SK-N-SH treated with all-trans-retinoic acid at 6 μM for 48 hours (cell line): ENCODE measurements at regions not wholly inside any gene's neighbourhood (a gene's known extent, or its start where the extent isn't known, plus 50 kb on each side); places are given as distances from the start of the nearest gene placed in this dataset.

Experiments
- ATAC-seq: fragments of 200-7000 bp; cut with Tn5 transposase; 3 replicates; pipeline ENCODE4 v1.9.1; 2020; ENCODE audit warnings: mild to moderate bottlenecking, moderate library complexity
- ARNTL ChIP-seq: fragments of 450-650 bp; formaldehyde crosslinking; IDR thresholded peaks from 2 replicates; pipeline ENCODE4 v1.5.0; 2020; ENCODE audit warnings: low read depth, mild to moderate bottlenecking, moderate library complexity, borderline replicate concordance
- BACH2 ChIP-seq: fragments of 250-450 bp; sonication (Bioruptor Pico); IDR thresholded peaks from 2 replicates; pipeline ENCODE4 v1.9.0; 2021; ENCODE audit warnings: mild to moderate bottlenecking, borderline replicate concordance
- CSDC2 ChIP-seq: fragments of 250-450 bp; sonication (Bioruptor Pico); IDR thresholded peaks from 2 replicates; pipeline ENCODE4 v1.5.0; 2020; ENCODE audit warnings: mild to moderate bottlenecking, moderate library complexity
- ESRRG ChIP-seq: fragments of 250-450 bp; sonication (Bioruptor Pico); IDR thresholded peaks from 2 replicates; pipeline ENCODE4 v1.6.1; 2021; ENCODE audit warnings: mild to moderate bottlenecking
- GLIS3 ChIP-seq: fragments of 250-450 bp; sonication (Bioruptor Pico); IDR thresholded peaks from 2 replicates; pipeline ENCODE4 v1.5.0; 2020; ENCODE audit warnings: mild to moderate bottlenecking, moderate library complexity
- ISL1 ChIP-seq: fragments of 250-450 bp; sonication (Bioruptor Pico); IDR thresholded peaks from 2 replicates; pipeline ENCODE4 v2.1.2; 2022; ENCODE audit warnings: mild to moderate bottlenecking, moderate library complexity
- OSR1 ChIP-seq: fragments of 250-450 bp; sonication (Bioruptor Pico); IDR thresholded peaks from 2 replicates; pipeline ENCODE4 v1.8.0; 2022; ENCODE audit warnings: moderate library complexity, mild to moderate bottlenecking, inconsistent platforms
- POU6F1 ChIP-seq: fragments of 250-450 bp; sonication (Bioruptor Pico); IDR thresholded peaks from 2 replicates; pipeline ENCODE4 v1.8.0; 2021; ENCODE audit warnings: low read depth, mild to moderate bottlenecking, moderate library complexity, borderline replicate concordance
- PPARA ChIP-seq: fragments of 250-450 bp; sonication (Bioruptor Pico); IDR thresholded peaks from 2 replicates; pipeline ENCODE4 v1.5.0; 2020; ENCODE audit warnings: mild to moderate bottlenecking, borderline replicate concordance
- RARB ChIP-seq: fragments of 250-450 bp; sonication (Bioruptor Pico); IDR thresholded peaks from 2 replicates; pipeline ENCODE4 v1.8.0; 2021; ENCODE audit warnings: mild to moderate bottlenecking, moderate library complexity
- SNAI2 ChIP-seq: fragments of 250-450 bp; sonication (Bioruptor Pico); IDR thresholded peaks from 2 replicates; pipeline ENCODE4 v1.5.0; 2020; ENCODE audit warnings: mild to moderate bottlenecking, moderate library complexity
- TCF4 ChIP-seq: fragments of 250-450 bp; sonication (Bioruptor Pico); IDR thresholded peaks from 2 replicates; pipeline ENCODE4 v1.8.0; 2021; ENCODE audit warnings: mild to moderate bottlenecking, moderate library complexity, borderline replicate concordance
- TOX ChIP-seq: fragments of 250-450 bp; sonication (Bioruptor Pico); IDR thresholded peaks from 2 replicates; pipeline ENCODE4 v1.8.0; 2021; ENCODE audit warnings: mild to moderate bottlenecking, moderate library complexity, borderline replicate concordance
- TSHZ2 ChIP-seq: fragments of 250-450 bp; sonication (Bioruptor Pico); IDR thresholded peaks from 2 replicates; pipeline ENCODE4 v1.5.0; 2020; ENCODE audit warnings: mild to moderate bottlenecking, moderate library complexity
- ZC3H10 ChIP-seq: fragments of 250-450 bp; sonication (Bioruptor Pico); IDR thresholded peaks from 2 replicates; pipeline ENCODE4 v1.5.1; 2021; ENCODE audit warnings: mild to moderate bottlenecking, moderate library complexity
- ZFP3 ChIP-seq: fragments of 250-450 bp; sonication (Bioruptor Pico); IDR thresholded peaks from 2 replicates; pipeline ENCODE4 v1.5.0; 2020; ENCODE audit warnings: mild to moderate bottlenecking, moderate library complexity
- ZFP30 ChIP-seq: fragments of 450-650 bp; formaldehyde crosslinking; IDR thresholded peaks from 2 replicates; pipeline ENCODE4 v1.5.0; 2022; ENCODE audit warnings: mild to moderate bottlenecking, moderate library complexity
- ZNF565 ChIP-seq: fragments of 450-650 bp; formaldehyde crosslinking; conservative IDR thresholded peaks from 2 replicates; pipeline ENCODE4 v1.5.0; 2020; ENCODE audit warnings: low read depth, mild to moderate bottlenecking, moderate library complexity
- ZNF70 ChIP-seq: fragments of 450-650 bp; formaldehyde crosslinking; IDR thresholded peaks from 2 replicates; pipeline ENCODE4 v1.5.0; 2020; ENCODE audit warnings: mild to moderate bottlenecking, moderate library complexity
- ZNF8 ChIP-seq: fragments of 450-650 bp; formaldehyde crosslinking; IDR thresholded peaks from 2 replicates; pipeline ENCODE4 v1.5.0; 2020; ENCODE audit warnings: mild to moderate bottlenecking, moderate library complexity
- TF ChIP-seq, protein P1 (sequence below): fragments of 250-450 bp; sonication (Bioruptor Pico); IDR thresholded peaks from 2 replicates; pipeline ENCODE4 v1.5.1; 2021; ENCODE audit warnings: mild to moderate bottlenecking, moderate library complexity
- TF ChIP-seq, protein P2 (sequence below): fragments of 250-450 bp; sonication (Bioruptor Pico); IDR thresholded peaks from 2 replicates; pipeline ENCODE4 v1.5.1; 2020; ENCODE audit warnings: low read depth, mild to moderate bottlenecking, moderate library complexity
- TF ChIP-seq, protein P3 (sequence below): fragments of 250-450 bp; sonication (Bioruptor Pico); IDR thresholded peaks from 2 replicates; pipeline ENCODE4 v1.8.0; 2020; ENCODE audit warnings: mild to moderate bottlenecking, moderate library complexity, borderline replicate concordance

DNA sequence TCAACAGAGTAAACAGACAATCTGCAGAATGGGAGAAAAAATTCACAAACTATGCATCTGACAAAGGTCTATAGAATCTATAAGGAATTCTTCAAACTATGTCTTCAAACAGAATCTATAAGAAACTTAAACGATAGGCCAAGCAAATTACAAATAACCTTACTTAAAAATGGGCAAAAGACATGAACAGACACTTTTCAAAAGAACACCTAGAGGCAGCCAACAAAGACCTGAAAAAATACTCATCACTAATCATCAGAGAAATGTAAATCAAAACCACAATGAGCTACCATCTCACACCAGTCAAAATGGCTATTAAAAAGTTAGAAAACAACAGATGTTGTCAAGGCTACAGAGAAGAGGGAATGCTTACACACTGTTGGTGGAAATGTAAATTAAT lies 81.3 kb downstream of the ID4 start:
- ATAC-seq = no peak
- no peak for TF ChIP-seq ZNF70
- no peak for TF ChIP-seq ZC3H10 (CRISPR knock-in tag)
- TF ChIP-seq ARNTL = no peak
- no peak for TF ChIP-seq PPARA (CRISPR knock-in tag)
- TF ChIP-seq BACH2 = no peak
- no peak for TF ChIP-seq GLIS3 (CRISPR knock-in tag)
- no peak for TF ChIP-seq OSR1 (CRISPR knock-in tag)
- no peak for TF ChIP-seq ISL1

DNA sequence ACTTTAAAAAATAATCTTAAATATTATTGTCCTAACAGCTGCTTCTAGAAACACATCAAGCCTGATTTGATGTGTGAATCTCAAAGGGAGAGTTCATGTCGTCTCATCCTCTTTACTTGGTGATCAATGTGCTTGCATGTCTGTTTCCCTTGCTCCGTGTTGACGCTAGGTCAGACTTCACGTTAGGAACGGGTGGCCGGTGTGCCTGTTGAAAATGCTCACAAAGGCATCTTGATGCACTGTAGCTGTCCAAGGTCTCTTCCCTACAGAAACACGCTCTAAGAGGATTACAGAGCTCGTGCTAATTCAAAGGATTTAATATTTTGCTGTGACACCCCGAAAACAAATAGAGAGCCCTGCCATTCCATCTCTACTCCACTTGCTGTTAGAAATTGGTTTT lies 84.6 kb downstream of the ID4 start:
- no peak for TF ChIP-seq ZC3H10 (CRISPR knock-in tag)
- no peak for TF ChIP-seq ZFP3
- TF ChIP-seq POU6F1 (CRISPR knock-in tag) = no peak
- TF ChIP-seq PPARA (CRISPR knock-in tag) = no peak
- no peak for TF ChIP-seq TSHZ2
- TF ChIP-seq CSDC2 (CRISPR knock-in tag) = no peak
- TF ChIP-seq OSR1 (CRISPR knock-in tag) = no peak
- no peak for TF ChIP-seq ZNF70
- TF ChIP-seq ISL1 = no peak
- TF ChIP-seq BACH2 = no peak
- TF ChIP-seq ZNF565 (CRISPR knock-in tag) = no peak
- no peak for TF ChIP-seq GLIS3 (CRISPR knock-in tag)
- no peak for TF ChIP-seq ZNF8
- no peak for ATAC-seq

GRCh38 chr6:19925533-19925932 lies 88.4 kb downstream of the ID4 start:
- no peak for ATAC-seq
- TF ChIP-seq CSDC2 (CRISPR knock-in tag) = no peak
- TF ChIP-seq, protein P1, sequence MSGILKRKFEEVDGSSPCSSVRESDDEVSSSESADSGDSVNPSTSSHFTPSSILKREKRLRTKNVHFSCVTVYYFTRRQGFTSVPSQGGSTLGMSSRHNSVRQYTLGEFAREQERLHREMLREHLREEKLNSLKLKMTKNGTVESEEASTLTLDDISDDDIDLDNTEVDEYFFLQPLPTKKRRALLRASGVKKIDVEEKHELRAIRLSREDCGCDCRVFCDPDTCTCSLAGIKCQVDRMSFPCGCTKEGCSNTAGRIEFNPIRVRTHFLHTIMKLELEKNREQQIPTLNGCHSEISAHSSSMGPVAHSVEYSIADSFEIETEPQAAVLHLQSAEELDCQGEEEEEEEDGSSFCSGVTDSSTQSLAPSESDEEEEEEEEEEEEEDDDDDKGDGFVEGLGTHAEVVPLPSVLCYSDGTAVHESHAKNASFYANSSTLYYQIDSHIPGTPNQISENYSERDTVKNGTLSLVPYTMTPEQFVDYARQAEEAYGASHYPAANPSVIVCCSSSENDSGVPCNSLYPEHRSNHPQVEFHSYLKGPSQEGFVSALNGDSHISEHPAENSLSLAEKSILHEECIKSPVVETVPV (CRISPR knock-in tag) = no peak
- TF ChIP-seq, protein P2, sequence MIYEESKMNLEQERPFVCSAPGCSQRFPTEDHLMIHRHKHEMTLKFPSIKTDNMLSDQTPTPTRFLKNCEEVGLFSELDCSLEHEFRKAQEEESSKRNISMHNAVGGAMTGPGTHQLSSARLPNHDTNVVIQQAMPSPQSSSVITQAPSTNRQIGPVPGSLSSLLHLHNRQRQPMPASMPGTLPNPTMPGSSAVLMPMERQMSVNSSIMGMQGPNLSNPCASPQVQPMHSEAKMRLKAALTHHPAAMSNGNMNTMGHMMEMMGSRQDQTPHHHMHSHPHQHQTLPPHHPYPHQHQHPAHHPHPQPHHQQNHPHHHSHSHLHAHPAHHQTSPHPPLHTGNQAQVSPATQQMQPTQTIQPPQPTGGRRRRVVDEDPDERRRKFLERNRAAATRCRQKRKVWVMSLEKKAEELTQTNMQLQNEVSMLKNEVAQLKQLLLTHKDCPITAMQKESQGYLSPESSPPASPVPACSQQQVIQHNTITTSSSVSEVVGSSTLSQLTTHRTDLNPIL (CRISPR knock-in tag) = no peak
- no peak for TF ChIP-seq ZNF8
- TF ChIP-seq BACH2 = no peak
- TF ChIP-seq RARB = no peak
- TF ChIP-seq PPARA (CRISPR knock-in tag) = no peak
- no peak for TF ChIP-seq SNAI2 (CRISPR knock-in tag)
- no peak for TF ChIP-seq ARNTL
- no peak for TF ChIP-seq TOX (CRISPR knock-in tag)
- no peak for TF ChIP-seq OSR1 (CRISPR knock-in tag)
- no peak for TF ChIP-seq POU6F1 (CRISPR knock-in tag)
- TF ChIP-seq ZC3H10 (CRISPR knock-in tag) = no peak
- no peak for TF ChIP-seq ZFP3
- TF ChIP-seq TCF4 (CRISPR knock-in tag) = no peak
- TF ChIP-seq GLIS3 (CRISPR knock-in tag) = no peak
- TF ChIP-seq ESRRG (CRISPR knock-in tag) = no peak

GRCh38 chr6:19928461-19928860 lies 91.3 kb downstream of the ID4 start:
- no peak for ATAC-seq
- TF ChIP-seq BACH2 = no peak
- TF ChIP-seq ISL1 = no peak
- no peak for TF ChIP-seq ZNF565 (CRISPR knock-in tag)
- TF ChIP-seq TOX (CRISPR knock-in tag) = no peak
- TF ChIP-seq, protein P3, sequence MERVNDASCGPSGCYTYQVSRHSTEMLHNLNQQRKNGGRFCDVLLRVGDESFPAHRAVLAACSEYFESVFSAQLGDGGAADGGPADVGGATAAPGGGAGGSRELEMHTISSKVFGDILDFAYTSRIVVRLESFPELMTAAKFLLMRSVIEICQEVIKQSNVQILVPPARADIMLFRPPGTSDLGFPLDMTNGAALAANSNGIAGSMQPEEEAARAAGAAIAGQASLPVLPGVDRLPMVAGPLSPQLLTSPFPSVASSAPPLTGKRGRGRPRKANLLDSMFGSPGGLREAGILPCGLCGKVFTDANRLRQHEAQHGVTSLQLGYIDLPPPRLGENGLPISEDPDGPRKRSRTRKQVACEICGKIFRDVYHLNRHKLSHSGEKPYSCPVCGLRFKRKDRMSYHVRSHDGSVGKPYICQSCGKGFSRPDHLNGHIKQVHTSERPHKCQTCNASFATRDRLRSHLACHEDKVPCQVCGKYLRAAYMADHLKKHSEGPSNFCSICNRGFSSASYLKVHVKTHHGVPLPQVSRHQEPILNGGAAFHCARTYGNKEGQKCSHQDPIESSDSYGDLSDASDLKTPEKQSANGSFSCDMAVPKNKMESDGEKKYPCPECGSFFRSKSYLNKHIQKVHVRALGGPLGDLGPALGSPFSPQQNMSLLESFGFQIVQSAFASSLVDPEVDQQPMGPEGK = no peak
- TF ChIP-seq ZFP30 = no peak
- TF ChIP-seq ESRRG (CRISPR knock-in tag) = no peak
- no peak for TF ChIP-seq ARNTL
- TF ChIP-seq OSR1 (CRISPR knock-in tag) = no peak
- TF ChIP-seq ZC3H10 (CRISPR knock-in tag) = no peak
- no peak for TF ChIP-seq PPARA (CRISPR knock-in tag)
- TF ChIP-seq, protein P1 (CRISPR knock-in tag) = no peak
